ENCODE measurements at regions not wholly inside any gene's neighbourhood (a gene's known extent, or its start where the extent isn't known, plus 50 kb on each side); places are given as distances from the start of the nearest gene placed in this dataset.

- TF ChIP-seq CAMTA2 (CRISPR knock-in tag; IDR thresholded peaks at IDR 0.05; ENCODE audit: borderline replicate concordance) = no peak
- no peak for TF ChIP-seq CHD4 (IDR thresholded peaks at IDR 0.05; ENCODE audit: borderline replicate concordance, low read length)
- TF ChIP-seq POLR2AphosphoS2 (IDR thresholded peaks at IDR 0.05; ENCODE audit: low read depth, low read length) = no peak
- no peak for TF ChIP-seq ZSCAN12 (CRISPR knock-in tag; IDR thresholded peaks at IDR 0.05)
- TF ChIP-seq FOSL2 (CRISPR knock-in tag; IDR thresholded peaks at IDR 0.05) = no peak
- TF ChIP-seq ZBTB2 (CRISPR knock-in tag; IDR thresholded peaks at IDR 0.05; ENCODE audit: low read depth) = no peak
- TF ChIP-seq ZNF557 (CRISPR knock-in tag; IDR thresholded peaks at IDR 0.05) = no peak
Measured at GRCh38 chrX:45755703-45756102, 555.0 kb upstream of the DIPK2B start.
